PC-9 (cell line): ENCODE measurements at regions not wholly inside any gene's neighbourhood (a gene's known extent, or its start where the extent isn't known, plus 50 kb on each side); places are given as distances from the start of the nearest gene placed in this dataset.

Experiments
- BruUV-seq: library from RNA; stranded (reverse); fragments of 400-500 nt; replicated peaks from 2 replicates; lab custom pipeline; 2021; lab: Mats Ljungman, UMichigan
- CTCF ChIA-PET: fragments of 300-600 bp; sonication (Branson Sonifier 250); formaldehyde crosslinking; loops from one replicate; lab custom pipeline; 2022; ENCODE audit warnings: antibody characterized with exemption; lab: Charles Lee
- POLR2A ChIA-PET: fragments of 300-600 bp; sonication (Branson Sonifier 250); formaldehyde crosslinking; loops from one replicate; lab custom pipeline; 2022; ENCODE audit warnings: antibody characterized with exemption; ENCODE audit not compliant: unreplicated experiment; lab: Charles Lee
- DNase-seq, 2 experiments: peaks; one replicate each; pipeline versions ENCODE4 v3.0.0 to v3.0.0-alpha.2; 2015 to 2022; ENCODE audit warnings: mixed read lengths in 1 of 2
- H2AFZ ChIP-seq: fragments of 200-600 bp; sonication (generic); 2 replicates; pipeline ENCODE4 v1.8.1; 2017; ENCODE audit warnings: antibody characterized with exemption
- H3F3A ChIP-seq: fragments of 200-600 bp; sonication (generic); 2 replicates; pipeline ENCODE4 v1.8.1; 2017; ENCODE audit warnings: antibody characterized with exemption, mild to moderate bottlenecking, low read depth; ENCODE audit not compliant: insufficient read depth
- H3K27ac ChIP-seq: fragments of 200-600 bp; sonication (generic); 2 replicates; pipeline ENCODE4 v1.6.1; 2016; ENCODE audit warnings: mixed run types
- H3K27me3 ChIP-seq: fragments of 200-600 bp; sonication (generic); 2 replicates; pipeline ENCODE4 v1.6.1; 2016; ENCODE audit warnings: low read depth, mixed run types; ENCODE audit not compliant: insufficient read depth
- H3K36me3 ChIP-seq: fragments of 200-600 bp; sonication (generic); 2 replicates; pipeline ENCODE4 v1.6.1; 2016; ENCODE audit warnings: low read depth, mixed run types
- H3K4me1 ChIP-seq: fragments of 200-600 bp; sonication (generic); replicated peaks from 2 replicates; pipeline ENCODE4 v1.6.1; 2016; ENCODE audit warnings: mixed run types; ENCODE audit not compliant: insufficient read depth
- H3K4me2 ChIP-seq: fragments of 200-600 bp; sonication (generic); 2 replicates; pipeline ENCODE4 v1.6.1; 2017; ENCODE audit warnings: mixed run types
- H3K4me3 ChIP-seq: fragments of 200-600 bp; sonication (generic); 2 replicates; pipeline ENCODE4 v1.6.1; 2016; ENCODE audit warnings: mixed run types
- H3K79me2 ChIP-seq: fragments of 200-600 bp; sonication (generic); 2 replicates; pipeline ENCODE4 v1.6.1; 2017; ENCODE audit warnings: low read depth, mixed run types
- H3K9me2 ChIP-seq: fragments of 200-600 bp; sonication (generic); 2 replicates; pipeline ENCODE4 v1.8.1; 2017; ENCODE audit warnings: mild to moderate bottlenecking; ENCODE audit not compliant: insufficient read depth
- H3K9me3 ChIP-seq: fragments of 200-600 bp; sonication (generic); 2 replicates; pipeline ENCODE4 v1.8.1; 2016; ENCODE audit warnings: low read depth; ENCODE audit not compliant: insufficient read depth
- H4K20me1 ChIP-seq: fragments of 200-600 bp; sonication (generic); 2 replicates; pipeline ENCODE4 v1.8.1; 2017; ENCODE audit not compliant: insufficient read depth
- EZH2 ChIP-seq: fragments of 200-600 bp; sonication (generic); IDR thresholded peaks from 2 replicates; pipeline ENCODE4 v1.8.0; 2017; ENCODE audit warnings: antibody characterized with exemption, low read depth
- intact Hi-C: fragments of 100-400 bp; cut with micrococcal nuclease; formaldehyde crosslinking; loops from one replicate; pipeline ENCODE4 v1.10.0; 2022; ENCODE audit not compliant: unreplicated experiment
- TF ChIP-seq, protein P1 (sequence below): fragments of 200-600 bp; sonication (generic); conservative IDR thresholded peaks from 2 replicates; pipeline ENCODE4 v1.6.1; 2017; ENCODE audit warnings: mixed run types, antibody characterized with exemption, mild to moderate bottlenecking, moderate library complexity

DNA sequence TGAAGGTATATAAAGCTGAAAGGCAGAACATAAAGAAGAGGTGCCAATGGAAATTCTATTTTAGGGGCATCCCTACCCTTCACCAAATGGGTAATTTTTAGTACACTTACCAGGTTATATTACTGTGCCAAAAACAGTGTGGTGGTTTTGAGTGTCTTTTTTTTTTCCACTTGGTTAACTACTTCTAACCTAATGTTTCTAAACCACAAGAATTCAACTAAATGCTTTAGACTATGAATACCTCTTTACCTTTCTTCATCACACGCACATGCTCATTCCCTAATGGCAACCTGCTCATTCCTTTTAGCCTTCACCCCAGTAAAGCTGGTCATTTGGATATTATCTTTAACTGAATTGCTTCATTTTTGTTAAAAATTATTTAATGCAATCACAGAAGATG, 215.6 kb downstream of the PIK3R1 start:
- no peak overlapping the region for H3K4me2 ChIP-seq
- H3K36me3 ChIP-seq: no peaks in the 10 kb centered on the region
- ChIA-PET POLR2A (no interaction called here), CTCF (no interaction called here)
- H3K27ac ChIP-seq: no peak overlapping the region
- no peaks in the 10 kb centered on the region for H4K20me1 ChIP-seq
- intact Hi-C loops: loop anchor here (5.0 kb wide), 1 partner anchor 99 kb away; no protein-coding TSS in a partner anchor
- H3K9me2 ChIP-seq: no peaks in the 10 kb centered on the region
- no peak overlapping the region for H3K4me3 ChIP-seq
- DNase-seq: no peak
- BruUV-seq: no TSS peak
- H3K9me3 ChIP-seq: 0 out of 2 replicates have a peak, but pooled peaks cover 5% of the 10 kb centered on the region
- no peak overlapping the region for H2AFZ ChIP-seq
- peaks cover 14% of the 10 kb centered on the region; the same call in 1 of the 2 replicates for H3F3A ChIP-seq
- no peaks in the 10 kb centered on the region for H3K27me3 ChIP-seq
- peaks cover 33% of the 10 kb centered on the region for H3K4me1 ChIP-seq
- no peaks in the 10 kb centered on the region for H3K79me2 ChIP-seq
- TF ChIP-seq, protein P1, sequence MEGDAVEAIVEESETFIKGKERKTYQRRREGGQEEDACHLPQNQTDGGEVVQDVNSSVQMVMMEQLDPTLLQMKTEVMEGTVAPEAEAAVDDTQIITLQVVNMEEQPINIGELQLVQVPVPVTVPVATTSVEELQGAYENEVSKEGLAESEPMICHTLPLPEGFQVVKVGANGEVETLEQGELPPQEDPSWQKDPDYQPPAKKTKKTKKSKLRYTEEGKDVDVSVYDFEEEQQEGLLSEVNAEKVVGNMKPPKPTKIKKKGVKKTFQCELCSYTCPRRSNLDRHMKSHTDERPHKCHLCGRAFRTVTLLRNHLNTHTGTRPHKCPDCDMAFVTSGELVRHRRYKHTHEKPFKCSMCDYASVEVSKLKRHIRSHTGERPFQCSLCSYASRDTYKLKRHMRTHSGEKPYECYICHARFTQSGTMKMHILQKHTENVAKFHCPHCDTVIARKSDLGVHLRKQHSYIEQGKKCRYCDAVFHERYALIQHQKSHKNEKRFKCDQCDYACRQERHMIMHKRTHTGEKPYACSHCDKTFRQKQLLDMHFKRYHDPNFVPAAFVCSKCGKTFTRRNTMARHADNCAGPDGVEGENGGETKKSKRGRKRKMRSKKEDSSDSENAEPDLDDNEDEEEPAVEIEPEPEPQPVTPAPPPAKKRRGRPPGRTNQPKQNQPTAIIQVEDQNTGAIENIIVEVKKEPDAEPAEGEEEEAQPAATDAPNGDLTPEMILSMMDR: no peak
- no peak for TF ChIP-seq EZH2

DNA sequence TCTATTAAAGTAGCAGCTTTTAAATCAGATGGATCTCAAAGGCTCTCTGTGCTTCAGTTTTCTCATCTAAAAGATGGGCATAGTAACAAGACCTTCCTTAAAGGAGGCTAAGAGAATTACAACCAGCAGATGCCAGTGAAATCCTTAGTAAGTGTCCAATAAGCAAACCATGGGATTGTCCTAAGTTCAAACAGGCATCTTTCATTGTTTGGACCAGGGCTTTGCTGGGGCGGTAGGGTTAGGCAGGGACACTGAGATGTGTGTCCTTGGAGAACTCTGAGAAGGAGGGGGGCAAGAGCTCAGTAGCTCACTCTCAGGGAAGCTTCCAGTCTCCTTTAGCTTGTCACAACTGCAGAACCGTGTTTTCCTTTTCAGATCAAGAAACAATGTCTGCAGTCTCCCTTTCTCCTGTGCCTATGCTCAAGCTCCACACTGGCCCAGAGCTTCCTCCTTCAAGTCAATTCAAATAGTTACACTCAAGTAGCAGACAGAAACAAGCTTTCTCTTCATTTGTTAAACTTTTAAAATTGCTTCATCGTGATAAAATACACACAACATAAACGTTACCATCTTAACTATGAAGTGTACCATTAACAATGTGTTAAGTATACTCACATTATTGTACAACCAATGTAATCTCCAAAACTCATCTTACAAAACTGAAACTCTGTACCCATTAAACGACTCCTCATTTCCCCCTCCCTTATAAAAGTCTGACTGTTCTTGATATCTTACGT, 216.2 kb downstream of the PIK3R1 start:
- CTCF ChIA-PET: no interaction called here

DNA sequence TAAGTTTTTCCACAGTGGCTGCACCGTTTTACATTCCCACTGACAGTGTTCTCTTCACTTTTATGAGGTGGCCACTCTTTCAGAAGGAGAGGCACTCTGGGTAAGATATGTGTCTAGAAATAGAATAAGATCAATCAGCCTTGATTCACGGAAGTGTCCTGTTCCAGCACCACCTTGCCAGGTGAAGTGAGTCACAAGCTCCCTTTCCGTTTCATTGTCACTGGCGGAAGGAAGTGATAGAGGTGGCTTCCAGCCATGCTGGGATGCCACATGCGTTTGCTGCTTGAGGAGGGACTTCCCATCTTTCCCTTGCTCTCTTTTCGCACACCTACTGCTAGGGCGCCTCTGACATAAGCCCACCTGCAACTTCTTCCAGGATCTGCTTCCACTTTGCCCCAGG, 217.1 kb downstream of the PIK3R1 start:
- Histone ChIP-seq H3K9me2 (no peaks in the 10 kb centered on the region), H3K27me3 (no peaks in the 10 kb centered on the region), H3K36me3 (no peaks in the 10 kb centered on the region), H4K20me1 (no peaks in the 10 kb centered on the region), H3K4me3 (no peak overlapping the region), H3K79me2 (no peaks in the 10 kb centered on the region), H3K4me1 (peaks cover 32% of the 10 kb centered on the region), H2AFZ (no peak overlapping the region), H3K4me2 (no peak overlapping the region), H3F3A (peaks cover 14% of the 10 kb centered on the region; the same call in 1 of the 2 replicates), H3K9me3 (0 out of 2 replicates have a peak, but pooled peaks cover 5% of the 10 kb centered on the region), H3K27ac (no peak overlapping the region)
- BruUV-seq: no TSS peak
- TF ChIP-seq, protein P1: no peak
- no peak for TF ChIP-seq EZH2
- CTCF ChIA-PET: no interaction called here
- intact Hi-C loops: loop anchor here (5.0 kb wide), 1 partner anchor 100 kb away; no protein-coding TSS in a partner anchor
- DNase-seq: no peak
- POLR2A ChIA-PET: no interaction called here

More for the DNA sequence above, 216.2 kb downstream of the PIK3R1 start:
- TF ChIP-seq, protein P1: no peak
- Histone ChIP-seq H3K4me2 (no peak overlapping the region), H3K79me2 (no peaks in the 10 kb centered on the region), H3K4me3 (no peak overlapping the region), H3K36me3 (no peaks in the 10 kb centered on the region), H3K27me3 (no peaks in the 10 kb centered on the region), H3K9me3 (0 out of 2 replicates have a peak, but pooled peaks cover 5% of the 10 kb centered on the region), H4K20me1 (no peaks in the 10 kb centered on the region), H3F3A (peaks cover 14% of the 10 kb centered on the region; the same call in 1 of the 2 replicates), H3K27ac (no peak overlapping the region), H3K4me1 (peaks cover 32% of the 10 kb centered on the region), H3K9me2 (no peaks in the 10 kb centered on the region), H2AFZ (no peak overlapping the region)
- intact Hi-C loops: loop anchor here (5.0 kb wide), 1 partner anchor 99 kb away; no protein-coding TSS in a partner anchor
- no peak for DNase-seq
- no TSS peak for BruUV-seq
- POLR2A ChIA-PET: no interaction called here
